ENCODE measurements at regions not wholly inside any gene's neighbourhood (a gene's known extent, or its start where the extent isn't known, plus 50 kb on each side); places are given as distances from the start of the nearest gene placed in this dataset.

DNA sequence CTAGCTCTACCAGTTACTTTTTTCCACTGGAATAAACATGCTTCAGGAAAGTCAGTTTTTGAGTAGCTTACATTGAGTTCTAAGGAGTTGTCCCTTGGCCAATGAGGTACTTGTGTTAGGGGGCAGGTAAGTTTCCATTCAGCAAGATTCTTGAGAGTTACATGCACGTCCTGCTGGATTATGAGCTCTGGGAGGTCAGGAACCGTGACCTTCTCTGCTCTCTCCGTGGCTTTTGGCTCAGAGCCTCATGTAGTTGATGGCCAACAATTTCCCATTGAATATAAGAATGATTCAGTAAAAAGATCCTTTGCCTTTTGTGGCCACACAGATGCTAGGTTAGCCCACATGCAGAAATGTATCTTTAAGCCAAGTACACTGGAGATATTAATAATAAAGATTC is 181.8 kb upstream of the RALGAPA2 start:
- no peak for DNase-seq (ENCODE audit: low spot score)
- Histone ChIP-seq H3K23ac (ENCODE audit: low read depth, low read length, poor library complexity) (no peak overlapping the region), H3K4me2 (ENCODE audit: insufficient read depth, low read length, poor library complexity, severe bottlenecking) (no peak overlapping the region), H2AK5ac (ENCODE audit: low read depth, low read length) (no peak overlapping the region), H3K9me3 (replicated peaks in 1 of 2; ENCODE audit: control insufficient read depth in 2 of 2, insufficient read depth in 1 of 2, low read depth in 1 of 2, low read length in 2 of 2) (no peaks in the 10 kb centered on the region), H2AFZ (ENCODE audit: low read length) (no peak overlapping the region), H3K79me1 (ENCODE audit: low read depth, low read length) (no peaks in the 10 kb centered on the region), H4K91ac (ENCODE audit: low read depth, low read length, poor library complexity) (no peak overlapping the region), H2BK5ac (ENCODE audit: low read length) (no peak overlapping the region), H2BK12ac (ENCODE audit: low read length) (no peak overlapping the region), H2BK15ac (ENCODE audit: low read length) (no peak overlapping the region), H3K14ac (ENCODE audit: low read length) (no peak overlapping the region), H3K4me1 (ENCODE audit: control insufficient read depth in 2 of 2, insufficient read depth in 1 of 2, low read depth in 1 of 2, low read length in 2 of 2) (peaks cover 0 to 3% of the 10 kb centered on the region in 2 donors), H3K4ac (ENCODE audit: low read length) (no peak overlapping the region), H2BK120ac (ENCODE audit: low read depth, low read length) (no peak overlapping the region), H3K27ac (replicated peaks; ENCODE audit: low read length) (no peak overlapping the region), H3K18ac (ENCODE audit: low read length) (no peak overlapping the region), H3K9ac (ENCODE audit: low read depth, low read length, poor library complexity) (no peak overlapping the region), H3K4me3 (ENCODE audit: low read length in 2 of 2) (no peak overlapping the region), H4K8ac (ENCODE audit: low read depth, low read length) (no peak overlapping the region), H3K27me3 (ENCODE audit: control insufficient read depth in 3 of 3, insufficient read depth in 3 of 3, low read depth in 1 of 3, low read length in 3 of 3) (peaks cover 0 to 22% (median 15%) of the 10 kb centered on the region in 3 experiments), H3K36me3 (replicated peaks in 1 of 2; ENCODE audit: control insufficient read depth in 2 of 2, insufficient read depth in 2 of 2, low read length in 2 of 2) (no peaks in the 10 kb centered on the region)
- WGBS, 2 donors (ENCODE audit: extremely low coverage in 2 of 2, insufficient read length in 2 of 2, insufficient replicate concordance in 1 of 2): no CpG with 5 or more reads among the region's 3 CpGs

DNA sequence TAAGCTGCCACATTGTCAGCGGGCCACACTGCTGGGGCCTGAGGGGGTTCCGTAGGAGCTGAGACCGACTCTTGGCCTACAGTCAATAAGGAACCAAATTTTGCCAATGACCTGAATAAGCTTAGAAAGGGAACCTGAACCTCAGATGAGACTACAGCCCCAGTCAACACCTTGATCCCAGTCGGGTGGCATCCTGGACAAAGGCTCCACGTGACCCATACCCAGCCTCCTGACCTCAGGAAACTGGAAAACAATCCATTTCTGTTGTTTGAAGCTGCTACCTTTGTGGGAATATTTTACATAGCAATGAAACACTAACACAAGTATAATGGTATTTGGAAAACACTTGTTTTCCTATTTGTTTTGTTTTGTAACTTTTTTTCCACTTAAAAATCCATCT is 179.9 kb upstream of the RALGAPA2 start:
- no peak overlapping the region for H2BK12ac ChIP-seq (ENCODE audit: low read length)
- no peak overlapping the region for H2BK5ac ChIP-seq (ENCODE audit: low read length)
- H2AK5ac ChIP-seq (ENCODE audit: low read depth, low read length): no peak overlapping the region
- H3K14ac ChIP-seq (ENCODE audit: low read length): no peak overlapping the region
- no peak overlapping the region for H3K23ac ChIP-seq (ENCODE audit: low read depth, low read length, poor library complexity)
- no peak overlapping the region for H3K27ac ChIP-seq (replicated peaks; ENCODE audit: low read length)
- no peak overlapping the region for H4K91ac ChIP-seq (ENCODE audit: low read depth, low read length, poor library complexity)
- H3K9me3 ChIP-seq (replicated peaks in 1 of 2; ENCODE audit: control insufficient read depth in 2 of 2, insufficient read depth in 1 of 2, low read depth in 1 of 2, low read length in 2 of 2): no peaks in the 10 kb centered on the region
- DNase-seq (ENCODE audit: low spot score): no peak
- WGBS, 2 donors (ENCODE audit: extremely low coverage in 2 of 2, insufficient read length in 2 of 2, insufficient replicate concordance in 1 of 2): no CpG with 5 or more reads among the region's 5 CpGs
- H4K8ac ChIP-seq (ENCODE audit: low read depth, low read length): no peak overlapping the region
- H3K18ac ChIP-seq (ENCODE audit: low read length): no peak overlapping the region
- H3K36me3 ChIP-seq (replicated peaks in 1 of 2; ENCODE audit: control insufficient read depth in 2 of 2, insufficient read depth in 2 of 2, low read length in 2 of 2): no peaks in the 10 kb centered on the region
- no peak overlapping the region for H3K9ac ChIP-seq (ENCODE audit: low read depth, low read length, poor library complexity)
- peaks cover 10 to 15% of the 10 kb centered on the region in 2 donors for H3K4me1 ChIP-seq (ENCODE audit: control insufficient read depth in 2 of 2, insufficient read depth in 1 of 2, low read depth in 1 of 2, low read length in 2 of 2)
- no peak overlapping the region for H3K4ac ChIP-seq (ENCODE audit: low read length)
- H3K79me1 ChIP-seq (ENCODE audit: low read depth, low read length): no peaks in the 10 kb centered on the region
- H2BK15ac ChIP-seq (ENCODE audit: low read length): no peak overlapping the region
- no peak overlapping the region for H2AFZ ChIP-seq (ENCODE audit: low read length)
- H2BK120ac ChIP-seq (ENCODE audit: low read depth, low read length): no peak overlapping the region
- no peak overlapping the region for H3K4me2 ChIP-seq (ENCODE audit: insufficient read depth, low read length, poor library complexity, severe bottlenecking)
- H3K4me3 ChIP-seq (ENCODE audit: low read length in 2 of 2): no peak overlapping the region
- peaks cover 0 to 41% (median 15%) of the 10 kb centered on the region in 3 experiments for H3K27me3 ChIP-seq (ENCODE audit: control insufficient read depth in 3 of 3, insufficient read depth in 3 of 3, low read depth in 1 of 3, low read length in 3 of 3)

DNA sequence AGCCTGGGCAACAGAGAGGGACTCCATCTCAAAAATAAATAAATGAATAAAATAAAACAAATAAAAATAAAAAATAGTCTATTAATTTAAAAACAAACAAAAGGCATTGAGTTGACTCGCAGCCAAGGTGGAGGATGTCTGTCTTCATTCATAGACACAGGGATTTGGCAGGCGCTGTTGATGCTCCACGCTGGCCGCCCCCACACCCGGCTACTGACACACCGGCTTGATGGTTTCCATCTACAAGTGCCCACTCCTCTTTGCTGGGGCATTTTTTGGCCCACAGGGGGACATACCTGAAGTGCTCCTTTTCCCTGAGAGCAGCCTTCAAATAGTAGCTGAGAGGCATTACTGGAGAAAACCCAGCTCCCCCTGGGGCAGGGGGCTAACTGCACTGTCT is 178.3 kb upstream of the RALGAPA2 start:
- no peaks in the 10 kb centered on the region for H3K9me3 ChIP-seq (replicated peaks in 1 of 2; ENCODE audit: control insufficient read depth in 2 of 2, insufficient read depth in 1 of 2, low read depth in 1 of 2, low read length in 2 of 2)
- H3K79me1 ChIP-seq (ENCODE audit: low read depth, low read length): no peaks in the 10 kb centered on the region
- H2BK12ac ChIP-seq (ENCODE audit: low read length): no peak overlapping the region
- no peak overlapping the region for H3K23ac ChIP-seq (ENCODE audit: low read depth, low read length, poor library complexity)
- no peak overlapping the region for H4K91ac ChIP-seq (ENCODE audit: low read depth, low read length, poor library complexity)
- H3K14ac ChIP-seq (ENCODE audit: low read length): no peak overlapping the region
- no peak overlapping the region for H3K4me3 ChIP-seq (ENCODE audit: low read length in 2 of 2)
- peaks cover 10 to 21% of the 10 kb centered on the region in 2 donors for H3K4me1 ChIP-seq (ENCODE audit: control insufficient read depth in 2 of 2, insufficient read depth in 1 of 2, low read depth in 1 of 2, low read length in 2 of 2)
- H2AFZ ChIP-seq (ENCODE audit: low read length): no peak overlapping the region
- no peaks in the 10 kb centered on the region for H3K36me3 ChIP-seq (replicated peaks in 1 of 2; ENCODE audit: control insufficient read depth in 2 of 2, insufficient read depth in 2 of 2, low read length in 2 of 2)
- H2BK120ac ChIP-seq (ENCODE audit: low read depth, low read length): no peak overlapping the region
- DNase-seq (ENCODE audit: low spot score): no peak
- H2AK5ac ChIP-seq (ENCODE audit: low read depth, low read length): no peak overlapping the region
- H4K8ac ChIP-seq (ENCODE audit: low read depth, low read length): no peak overlapping the region
- H2BK15ac ChIP-seq (ENCODE audit: low read length): no peak overlapping the region
- H3K9ac ChIP-seq (ENCODE audit: low read depth, low read length, poor library complexity): no peak overlapping the region
- no CpG with 5 or more reads among the region's 6 CpGs for WGBS, 2 donors (ENCODE audit: extremely low coverage in 2 of 2, insufficient read length in 2 of 2, insufficient replicate concordance in 1 of 2)
- no peak overlapping the region for H3K27ac ChIP-seq (replicated peaks; ENCODE audit: low read length)
- H2BK5ac ChIP-seq (ENCODE audit: low read length): no peak overlapping the region
- no peak overlapping the region for H3K4ac ChIP-seq (ENCODE audit: low read length)
- no peak overlapping the region for H3K4me2 ChIP-seq (ENCODE audit: insufficient read depth, low read length, poor library complexity, severe bottlenecking)
- H3K27me3 ChIP-seq (ENCODE audit: control insufficient read depth in 3 of 3, insufficient read depth in 3 of 3, low read depth in 1 of 3, low read length in 3 of 3): peaks cover 0 to 52% (median 18%) of the 10 kb centered on the region in 3 experiments
- H3K18ac ChIP-seq (ENCODE audit: low read length): no peak overlapping the region

DNA sequence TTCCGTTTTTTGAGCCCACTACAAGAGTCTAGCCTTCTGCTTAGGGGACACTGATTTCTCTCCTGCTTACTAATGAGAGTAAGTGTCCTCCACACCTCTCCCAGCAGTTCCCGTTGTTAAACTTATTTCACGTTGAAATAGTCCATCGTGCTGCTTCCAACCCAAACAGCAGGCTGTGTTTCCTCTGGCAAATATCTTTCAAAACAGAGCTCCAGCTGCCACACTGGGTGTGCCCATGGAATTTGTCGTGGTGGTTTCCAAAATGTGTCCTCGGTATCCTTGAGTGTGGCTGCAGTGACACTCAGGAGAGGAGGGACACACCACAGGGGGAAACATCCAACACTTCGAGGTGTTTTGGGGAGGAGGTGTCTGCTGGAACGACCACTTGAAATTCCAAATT is 176.5 kb upstream of the RALGAPA2 start:
- no peak overlapping the region for H2BK120ac ChIP-seq (ENCODE audit: low read depth, low read length)
- no peak overlapping the region for H3K14ac ChIP-seq (ENCODE audit: low read length)
- H2AK5ac ChIP-seq (ENCODE audit: low read depth, low read length): no peak overlapping the region
- H2BK12ac ChIP-seq (ENCODE audit: low read length): no peak overlapping the region
- H3K4me3 ChIP-seq (ENCODE audit: low read length in 2 of 2): no peak overlapping the region
- no peaks in the 10 kb centered on the region for H3K36me3 ChIP-seq (replicated peaks in 1 of 2; ENCODE audit: control insufficient read depth in 2 of 2, insufficient read depth in 2 of 2, low read length in 2 of 2)
- DNase-seq (ENCODE audit: low spot score): no peak
- no peak overlapping the region for H2AFZ ChIP-seq (ENCODE audit: low read length)
- no peak overlapping the region for H4K91ac ChIP-seq (ENCODE audit: low read depth, low read length, poor library complexity)
- WGBS, 2 donors (ENCODE audit: extremely low coverage in 2 of 2, insufficient read length in 2 of 2, insufficient replicate concordance in 1 of 2): no CpG with 5 or more reads among the region's 8 CpGs
- H3K27ac ChIP-seq (replicated peaks; ENCODE audit: low read length): no peak overlapping the region
- H3K4me2 ChIP-seq (ENCODE audit: insufficient read depth, low read length, poor library complexity, severe bottlenecking): no peak overlapping the region
- no peak overlapping the region for H2BK15ac ChIP-seq (ENCODE audit: low read length)
- no peaks in the 10 kb centered on the region for H3K79me1 ChIP-seq (ENCODE audit: low read depth, low read length)
- no peak overlapping the region for H4K8ac ChIP-seq (ENCODE audit: low read depth, low read length)
- H3K27me3 ChIP-seq (ENCODE audit: control insufficient read depth in 3 of 3, insufficient read depth in 3 of 3, low read depth in 1 of 3, low read length in 3 of 3): peaks cover 0 to 62% (median 29%) of the 10 kb centered on the region in 3 experiments
- no peak overlapping the region for H3K23ac ChIP-seq (ENCODE audit: low read depth, low read length, poor library complexity)
- H3K4me1 ChIP-seq (ENCODE audit: control insufficient read depth in 2 of 2, insufficient read depth in 1 of 2, low read depth in 1 of 2, low read length in 2 of 2): peaks cover 10 to 21% of the 10 kb centered on the region in 2 donors
- no peak overlapping the region for H2BK5ac ChIP-seq (ENCODE audit: low read length)
- H3K18ac ChIP-seq (ENCODE audit: low read length): no peak overlapping the region
- no peaks in the 10 kb centered on the region for H3K9me3 ChIP-seq (replicated peaks in 1 of 2; ENCODE audit: control insufficient read depth in 2 of 2, insufficient read depth in 1 of 2, low read depth in 1 of 2, low read length in 2 of 2)
- no peak overlapping the region for H3K4ac ChIP-seq (ENCODE audit: low read length)
- no peak overlapping the region for H3K9ac ChIP-seq (ENCODE audit: low read depth, low read length, poor library complexity)
